PC-9 (cell line): ENCODE measurements at regions not wholly inside any gene's neighbourhood (a gene's known extent, or its start where the extent isn't known, plus 50 kb on each side); places are given as distances from the start of the nearest gene placed in this dataset.

Experiments
- CTCF ChIP-seq: fragments of 200-600 bp; sonication (generic); conservative IDR thresholded peaks from 2 replicates; pipeline ENCODE4 v1.6.1; 2017; ENCODE audit warnings: mixed run types, antibody characterized with exemption, mild to moderate bottlenecking, moderate library complexity
- EZH2 ChIP-seq: fragments of 200-600 bp; sonication (generic); IDR thresholded peaks from 2 replicates; pipeline ENCODE4 v1.8.0; 2017; ENCODE audit warnings: antibody characterized with exemption, low read depth

GRCh38 chr3:110753516-110753915, 318.1 kb upstream of the NECTIN3 start:
- no peak for TF ChIP-seq CTCF
- TF ChIP-seq EZH2 = no peak
